GM12878 (cell line): ENCODE measurements at regions not wholly inside any gene's neighbourhood (a gene's known extent, or its start where the extent isn't known, plus 50 kb on each side); places are given as distances from the start of the nearest gene placed in this dataset.

Experiments
- CTCF ChIP-seq, 3 experiments: IDR thresholded peaks in 2 of 3; conservative IDR thresholded peaks in 1 of 3; 2 replicates each; pipeline ENCODE4 v1.5.1; 2011; ENCODE audit warnings: low read depth in 3 of 3, low read length in 3 of 3, mild to moderate bottlenecking in 3 of 3, control low read depth in 2 of 3, moderate library complexity in 2 of 3, inconsistent platforms in 1 of 3, mixed read lengths in 1 of 3; ENCODE audit not compliant: control insufficient read depth in 2 of 3, insufficient read depth in 1 of 3; ENCODE audit errors: extremely low read depth in 1 of 3
- DPF2 ChIP-seq: fragments of 450-650 bp; IDR thresholded peaks from 2 replicates; pipeline ENCODE4 v1.6.1; 2017; ENCODE audit warnings: mild to moderate bottlenecking
- MXI1 ChIP-seq: fragments of 150-350 bp; IDR thresholded peaks from 2 replicates; pipeline ENCODE4 v1.6.1; 2011; ENCODE audit warnings: low read depth, mild to moderate bottlenecking, inconsistent platforms, low read length, improper control_type of control experiment
- POLR2A ChIP-seq: IDR thresholded peaks from 2 replicates; pipeline ENCODE4 v1.6.1; 2011; ENCODE audit warnings: low read depth, mild to moderate bottlenecking, low read length

- TF ChIP-seq CTCF (IDR thresholded peaks at IDR 0.05 in 2 of 3, conservative IDR thresholded peaks at IDR 0.05 in 1 of 3; ENCODE audit: control insufficient read depth in 2 of 3, extremely low read depth in 1 of 3, insufficient read depth in 1 of 3, low read depth in 3 of 3, low read length in 3 of 3) (no peak), MXI1 (no peak), POLR2A (no peak), DPF2 (no peak)
Measured at GRCh38 chr7:52682993-52683392, 352.4 kb upstream of the POM121L12 start.
